ENCODE measurements at regions not wholly inside any gene's neighbourhood (a gene's known extent, or its start where the extent isn't known, plus 50 kb on each side); places are given as distances from the start of the nearest gene placed in this dataset.
A peak's percentile ranks its signal among the peaks of the same experiment; 100 is the strongest.

- DNase-seq: peak; percentile 27
Measured at GRCh38 chr9:120289990-120290975, 289.7 kb downstream of the CDK5RAP2 start.

- DNase-seq: no peak
Measured at GRCh38 chr9:120289098-120289497, 290.9 kb downstream of the CDK5RAP2 start.

- DNase-seq: no peak
Measured at GRCh38 chr9:120286530-120286929, 293.4 kb downstream of the CDK5RAP2 start.

- no peak for DNase-seq
Measured at GRCh38 chr9:120284821-120285220, 295.1 kb downstream of the CDK5RAP2 start.

GRCh38 chr9:120281665-120282064 lies 298.3 kb downstream of the CDK5RAP2 start:
- DNase-seq: no peak

- DNase-seq: no peak
Measured at GRCh38 chr9:120267929-120268328, 312.0 kb downstream of the CDK5RAP2 start.

- DNase-seq: no peak
Measured at GRCh38 chr9:120265791-120266190, 314.2 kb downstream of the CDK5RAP2 start.

- no peak for DNase-seq
Measured at GRCh38 chr9:120264528-120264927, 315.4 kb downstream of the CDK5RAP2 start.

- DNase-seq: no peak
Measured at GRCh38 chr9:120263836-120264235, 316.1 kb downstream of the CDK5RAP2 start.

- no peak for DNase-seq
Measured at GRCh38 chr9:120261419-120261818, 318.5 kb downstream of the CDK5RAP2 start.

GRCh38 chr9:120259100-120259499 lies 320.9 kb downstream of the CDK5RAP2 start:
- no peak for DNase-seq

GRCh38 chr9:120258096-120258495 lies 321.9 kb downstream of the CDK5RAP2 start:
- DNase-seq: no peak

GRCh38 chr9:120257483-120257882 lies 322.5 kb downstream of the CDK5RAP2 start:
- peak; percentile 7 for DNase-seq

- no peak for DNase-seq
Measured at GRCh38 chr9:120256146-120256545, 323.8 kb downstream of the CDK5RAP2 start.

GRCh38 chr9:120252248-120252647 lies 327.7 kb downstream of the CDK5RAP2 start:
- no peak for DNase-seq

- no peak for DNase-seq
Measured at GRCh38 chr9:120242116-120242811, 337.7 kb downstream of the CDK5RAP2 start.

- DNase-seq: no peak
Measured at GRCh38 chr9:120236596-120236995, 343.4 kb downstream of the CDK5RAP2 start.

- DNase-seq: no peak
Measured at GRCh38 chr9:120235081-120235480, 344.9 kb downstream of the CDK5RAP2 start.

- DNase-seq: no peak
Measured at GRCh38 chr9:120230227-120230626, 349.7 kb downstream of the CDK5RAP2 start.

- no peak for DNase-seq
Measured at GRCh38 chr9:120221844-120222243, 358.1 kb downstream of the CDK5RAP2 start.

- DNase-seq: no peak
Measured at GRCh38 chr9:120214332-120214731, 365.6 kb downstream of the CDK5RAP2 start.

- no peak for DNase-seq
Measured at GRCh38 chr9:120212853-120213200, 367.1 kb downstream of the CDK5RAP2 start.

GRCh38 chr9:120212153-120212852 lies 367.7 kb downstream of the CDK5RAP2 start:
- DNase-seq: no peak

Data from fibroblast of skin of right biceps (primary cell).